ENCODE measurements at regions not wholly inside any gene's neighbourhood (a gene's known extent, or its start where the extent isn't known, plus 50 kb on each side); places are given as distances from the start of the nearest gene placed in this dataset.

DNA sequence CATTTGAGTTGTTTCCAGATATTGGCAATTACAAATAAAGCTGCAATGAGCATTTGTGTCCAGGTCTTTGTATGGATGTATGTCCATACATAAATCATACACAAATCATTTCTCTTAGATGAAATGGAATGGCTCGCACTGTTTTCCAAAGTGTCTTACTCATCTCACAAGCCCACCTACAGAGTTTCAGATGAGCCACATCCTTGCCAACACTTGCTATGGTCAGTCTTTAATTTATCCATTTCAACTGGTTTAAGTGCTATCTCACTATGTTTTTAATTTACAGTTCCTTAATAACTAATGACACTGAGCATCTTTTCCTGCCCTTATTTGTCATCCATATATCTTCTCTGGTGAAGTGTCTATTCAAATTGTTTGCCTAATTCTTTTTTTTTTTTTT lies 132.9 kb upstream of the DIO3 start:
- no peak for DNase-seq (ENCODE audit: extremely low read depth, low read depth)
- TF ChIP-seq, protein P1, sequence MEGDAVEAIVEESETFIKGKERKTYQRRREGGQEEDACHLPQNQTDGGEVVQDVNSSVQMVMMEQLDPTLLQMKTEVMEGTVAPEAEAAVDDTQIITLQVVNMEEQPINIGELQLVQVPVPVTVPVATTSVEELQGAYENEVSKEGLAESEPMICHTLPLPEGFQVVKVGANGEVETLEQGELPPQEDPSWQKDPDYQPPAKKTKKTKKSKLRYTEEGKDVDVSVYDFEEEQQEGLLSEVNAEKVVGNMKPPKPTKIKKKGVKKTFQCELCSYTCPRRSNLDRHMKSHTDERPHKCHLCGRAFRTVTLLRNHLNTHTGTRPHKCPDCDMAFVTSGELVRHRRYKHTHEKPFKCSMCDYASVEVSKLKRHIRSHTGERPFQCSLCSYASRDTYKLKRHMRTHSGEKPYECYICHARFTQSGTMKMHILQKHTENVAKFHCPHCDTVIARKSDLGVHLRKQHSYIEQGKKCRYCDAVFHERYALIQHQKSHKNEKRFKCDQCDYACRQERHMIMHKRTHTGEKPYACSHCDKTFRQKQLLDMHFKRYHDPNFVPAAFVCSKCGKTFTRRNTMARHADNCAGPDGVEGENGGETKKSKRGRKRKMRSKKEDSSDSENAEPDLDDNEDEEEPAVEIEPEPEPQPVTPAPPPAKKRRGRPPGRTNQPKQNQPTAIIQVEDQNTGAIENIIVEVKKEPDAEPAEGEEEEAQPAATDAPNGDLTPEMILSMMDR (IDR thresholded peaks at IDR 0.05; ENCODE audit: low read depth, low read length, missing control alignments) = no peak
- H3K4me3 ChIP-seq (replicated peaks; ENCODE audit: low read depth, low read length) = no peak overlapping the region

DNA sequence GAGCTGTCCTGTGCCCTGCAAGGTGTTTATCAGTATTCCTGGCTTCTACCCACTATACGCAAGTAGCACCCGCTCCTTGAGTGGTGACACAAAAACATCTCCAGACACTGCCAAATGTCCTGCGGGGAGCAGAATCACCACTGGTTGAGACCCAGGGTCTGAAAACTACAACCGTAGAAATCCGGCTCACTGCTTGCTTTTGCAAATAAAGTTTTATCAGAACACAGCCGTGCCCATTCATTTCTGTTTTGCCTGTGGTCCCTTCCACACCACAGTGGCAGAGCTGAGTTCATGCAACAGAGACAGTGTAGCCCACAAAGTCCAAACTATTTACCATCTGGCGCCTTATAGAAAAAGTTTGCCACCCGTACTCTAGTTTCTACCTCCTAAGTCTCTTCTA lies 125.7 kb upstream of the DIO3 start:
- no peak overlapping the region for H3K4me3 ChIP-seq (replicated peaks; ENCODE audit: low read depth, low read length)
- no peak for DNase-seq (ENCODE audit: extremely low read depth, low read depth)
- TF ChIP-seq, protein P1 (IDR thresholded peaks at IDR 0.05; ENCODE audit: low read depth, low read length, missing control alignments) = no peak

DNA sequence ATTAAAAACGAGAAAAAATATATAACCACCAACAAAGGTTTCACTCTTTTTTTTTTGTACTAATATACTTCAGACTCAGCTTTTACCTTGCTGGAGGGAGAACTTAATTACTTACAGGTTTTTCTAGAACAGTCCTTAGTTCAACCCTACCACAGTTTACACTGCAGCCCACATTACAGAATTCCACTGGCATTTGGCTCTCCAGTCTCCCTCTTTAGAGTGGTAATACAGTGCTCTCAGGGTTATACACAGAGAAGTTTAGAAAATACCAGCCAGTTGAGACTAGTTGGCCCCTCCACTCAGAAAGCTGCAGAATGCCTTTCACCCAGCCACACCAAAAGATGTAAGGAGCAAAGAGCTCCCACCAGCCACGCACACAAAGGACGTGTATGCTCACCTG lies 122.3 kb upstream of the DIO3 start:
- H3K4me3 ChIP-seq (replicated peaks; ENCODE audit: low read depth, low read length) = no peak overlapping the region
- TF ChIP-seq, protein P1 (IDR thresholded peaks at IDR 0.05; ENCODE audit: low read depth, low read length, missing control alignments) = no peak
- no peak for DNase-seq (ENCODE audit: extremely low read depth, low read depth)

DNA sequence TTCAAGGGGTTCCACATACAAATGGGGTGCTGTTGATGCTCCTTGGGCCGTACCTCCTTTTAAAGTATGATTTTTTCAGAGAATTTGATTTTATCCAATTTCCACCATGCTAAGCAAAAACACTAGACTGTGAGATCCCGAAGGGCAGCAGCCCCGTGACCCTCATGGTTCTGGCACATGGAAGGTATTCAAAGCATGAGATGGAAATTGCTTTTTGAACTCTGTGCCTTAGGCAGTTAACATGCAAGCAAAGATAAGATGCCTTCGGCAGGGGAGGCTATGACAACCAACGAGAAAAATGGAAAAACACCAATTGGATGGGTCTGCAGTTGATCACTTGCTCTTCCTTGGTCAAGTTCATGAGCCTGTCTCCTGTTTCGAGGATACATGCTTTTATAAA lies 120.8 kb upstream of the DIO3 start:
- TF ChIP-seq, protein P1 (IDR thresholded peaks at IDR 0.05; ENCODE audit: low read depth, low read length, missing control alignments) = no peak

DNA sequence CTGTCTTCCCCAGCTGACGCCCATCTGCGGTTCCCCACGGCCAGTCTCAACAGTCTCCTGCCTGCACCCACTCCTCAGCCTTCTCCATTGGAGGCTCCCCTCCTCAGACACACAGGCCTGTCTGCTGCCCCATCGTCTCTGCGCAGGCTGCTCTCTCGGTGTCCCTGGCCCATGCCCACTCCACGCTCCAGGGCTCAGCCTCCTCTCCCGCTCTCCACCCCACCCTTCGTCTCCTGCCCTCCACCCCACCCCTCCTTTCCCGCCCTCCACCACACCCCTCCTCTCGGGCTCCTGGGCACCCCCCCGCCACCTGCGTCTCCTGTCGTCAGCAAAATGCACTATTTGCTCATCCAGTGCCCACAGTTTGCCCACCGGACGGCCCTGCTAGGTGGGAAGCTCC lies 119.6 kb upstream of the DIO3 start:
- no peak overlapping the region for H3K4me3 ChIP-seq (replicated peaks; ENCODE audit: low read depth, low read length)
- TF ChIP-seq, protein P1 (IDR thresholded peaks at IDR 0.05; ENCODE audit: low read depth, low read length, missing control alignments) = no peak
- DNase-seq (ENCODE audit: extremely low read depth, low read depth) = no peak

More for the DNA sequence above, 120.8 kb upstream of the DIO3 start:
- DNase-seq (ENCODE audit: extremely low read depth, low read depth) = no peak
- no peak overlapping the region for H3K4me3 ChIP-seq (replicated peaks; ENCODE audit: low read depth, low read length)

DNA sequence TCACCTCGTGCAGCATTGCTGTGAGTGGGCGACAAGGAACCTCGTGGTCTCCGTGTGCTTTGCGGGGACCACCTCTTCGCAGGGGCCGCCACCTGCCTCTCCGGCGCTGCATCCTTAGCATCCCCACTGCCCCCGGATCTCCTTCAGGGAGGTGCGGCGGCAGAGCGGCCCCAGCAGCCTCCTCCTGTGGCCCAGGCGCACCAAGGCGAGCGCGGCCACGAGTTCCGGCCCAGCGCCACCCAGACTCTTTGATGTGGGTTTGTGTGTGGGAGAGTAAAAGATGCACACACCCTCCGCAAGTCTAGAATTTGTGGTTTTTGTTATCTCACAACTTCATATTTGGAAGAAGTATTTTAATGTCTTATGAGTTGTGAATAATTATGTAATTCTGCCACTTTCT lies 118.8 kb upstream of the DIO3 start:
- H3K4me3 ChIP-seq (replicated peaks; ENCODE audit: low read depth, low read length) = no peak overlapping the region
- no peak for DNase-seq (ENCODE audit: extremely low read depth, low read depth)
- TF ChIP-seq, protein P1 (IDR thresholded peaks at IDR 0.05; ENCODE audit: low read depth, low read length, missing control alignments) = no peak

DNA sequence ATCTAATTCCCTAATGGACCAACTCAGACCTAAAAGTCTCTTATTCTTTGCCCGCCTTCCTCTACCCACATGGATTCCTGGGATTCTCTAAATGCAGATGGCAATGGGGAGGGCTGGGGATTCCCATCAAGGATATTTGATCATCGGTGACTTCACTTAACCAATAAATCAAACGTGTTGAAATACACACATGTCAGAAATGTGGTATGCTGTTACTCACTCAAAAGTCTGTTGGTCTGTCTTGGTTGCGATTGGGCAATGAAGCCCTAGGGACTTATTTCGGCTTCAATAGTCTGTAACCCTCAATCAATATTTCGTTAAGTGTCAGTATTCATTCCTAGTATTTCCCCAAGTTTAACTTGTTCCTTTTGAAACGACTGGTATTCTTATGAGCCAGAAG lies 117.2 kb upstream of the DIO3 start:
- TF ChIP-seq, protein P1 (IDR thresholded peaks at IDR 0.05; ENCODE audit: low read depth, low read length, missing control alignments) = no peak
- no peak overlapping the region for H3K4me3 ChIP-seq (replicated peaks; ENCODE audit: low read depth, low read length)
- no peak for DNase-seq (ENCODE audit: extremely low read depth, low read depth)

Data from HFF-Myc (cell line).